Right lobe of liver (tissue), 4 donors: ENCODE measurements at regions not wholly inside any gene's neighbourhood (a gene's known extent, or its start where the extent isn't known, plus 50 kb on each side); places are given as distances from the start of the nearest gene placed in this dataset.

Experiments used
- POLR2A ChIP-seq: fragments of 450-650 bp; IDR thresholded peaks from one replicate; pipeline ENCODE4 v1.6.1; 2017; ENCODE audit warnings: antibody characterized with exemption, mild to moderate bottlenecking
- TF ChIP-seq, protein P1 (sequence below), 4 donors: fragments of 200-600 bp in 3 of 4; fragments of 450-650 bp in 1 of 4; IDR thresholded peaks; one replicate each; pipeline versions ENCODE4 v1.5.1 to v1.8.0; 2016 to 2022; ENCODE audit warnings: antibody characterized with exemption in 4 of 4, mild to moderate bottlenecking in 2 of 4
- donor health status: DM: no; HTN: no; CAD: no.
- donor health status: DM: no; HTN: no; CAD: no.
- donor health status: DM: no; HTN: yes; CAD: no.

DNA sequence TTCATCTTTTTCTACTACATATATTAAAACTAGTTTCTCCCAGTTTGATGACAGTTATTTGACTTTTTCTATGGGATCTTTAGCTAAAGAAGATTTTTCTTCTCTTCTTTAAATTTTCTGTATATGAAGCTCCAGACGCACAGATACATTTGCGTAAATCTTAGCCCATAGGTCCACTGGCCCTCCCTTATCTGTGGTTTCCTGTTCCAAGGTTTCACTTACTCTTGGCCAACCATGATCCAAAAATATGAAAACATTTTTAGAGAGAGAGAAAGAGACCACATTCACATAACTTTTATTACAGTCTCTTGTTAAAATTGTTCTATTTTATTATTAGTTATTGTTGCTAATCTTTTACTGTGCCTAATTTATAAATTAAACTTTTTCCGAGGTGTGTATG, 270.2 kb upstream of the DAPK1 start:
- TF ChIP-seq, protein P1, sequence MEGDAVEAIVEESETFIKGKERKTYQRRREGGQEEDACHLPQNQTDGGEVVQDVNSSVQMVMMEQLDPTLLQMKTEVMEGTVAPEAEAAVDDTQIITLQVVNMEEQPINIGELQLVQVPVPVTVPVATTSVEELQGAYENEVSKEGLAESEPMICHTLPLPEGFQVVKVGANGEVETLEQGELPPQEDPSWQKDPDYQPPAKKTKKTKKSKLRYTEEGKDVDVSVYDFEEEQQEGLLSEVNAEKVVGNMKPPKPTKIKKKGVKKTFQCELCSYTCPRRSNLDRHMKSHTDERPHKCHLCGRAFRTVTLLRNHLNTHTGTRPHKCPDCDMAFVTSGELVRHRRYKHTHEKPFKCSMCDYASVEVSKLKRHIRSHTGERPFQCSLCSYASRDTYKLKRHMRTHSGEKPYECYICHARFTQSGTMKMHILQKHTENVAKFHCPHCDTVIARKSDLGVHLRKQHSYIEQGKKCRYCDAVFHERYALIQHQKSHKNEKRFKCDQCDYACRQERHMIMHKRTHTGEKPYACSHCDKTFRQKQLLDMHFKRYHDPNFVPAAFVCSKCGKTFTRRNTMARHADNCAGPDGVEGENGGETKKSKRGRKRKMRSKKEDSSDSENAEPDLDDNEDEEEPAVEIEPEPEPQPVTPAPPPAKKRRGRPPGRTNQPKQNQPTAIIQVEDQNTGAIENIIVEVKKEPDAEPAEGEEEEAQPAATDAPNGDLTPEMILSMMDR (IDR thresholded peaks at IDR 0.05): no peak
- TF ChIP-seq POLR2A: no peak
